ENCODE measurements at regions not wholly inside any gene's neighbourhood (a gene's known extent, or its start where the extent isn't known, plus 50 kb on each side); places are given as distances from the start of the nearest gene placed in this dataset.

- H3K27me3 ChIP-seq (ENCODE audit: insufficient read depth, low read depth, low read length): no peaks in the 10 kb centered on the region
- no peaks in the 10 kb centered on the region for H3K9me3 ChIP-seq (ENCODE audit: low read length)
- H3F3A ChIP-seq (ENCODE audit: insufficient read depth, low read length, poor library complexity, severe bottlenecking): no peaks in the 10 kb centered on the region
- H3K36me3 ChIP-seq (ENCODE audit: insufficient read depth, low read length): no peaks in the 10 kb centered on the region
- TF ChIP-seq EZH2 (IDR thresholded peaks at IDR 0.05; ENCODE audit: borderline replicate concordance, insufficient read depth, low read length, poor library complexity, severe bottlenecking): no peak
- no peak for TF ChIP-seq CTCF (IDR thresholded peaks at IDR 0.05; ENCODE audit: poor library complexity, severe bottlenecking)
- no peak for TF ChIP-seq SMC3 (conservative IDR thresholded peaks at IDR 0.05; ENCODE audit: poor library complexity)
- no peak for TF ChIP-seq TAF1 (IDR thresholded peaks at IDR 0.05; ENCODE audit: low read depth)
- TF ChIP-seq MXI1 (conservative IDR thresholded peaks at IDR 0.05; ENCODE audit: poor library complexity, severe bottlenecking): no peak
- TF ChIP-seq REST (IDR thresholded peaks at IDR 0.05; ENCODE audit: borderline replicate concordance): no peak
- no peak for TF ChIP-seq POLR2AphosphoS5 (IDR thresholded peaks at IDR 0.05)
- no peak for TF ChIP-seq EP300 (conservative IDR thresholded peaks at IDR 0.05; ENCODE audit: poor library complexity, severe bottlenecking)
- TF ChIP-seq RAD21 (conservative IDR thresholded peaks at IDR 0.05): no peak
- H3K79me2 ChIP-seq (replicated peaks; ENCODE audit: insufficient read depth, low read length): no peaks in the 10 kb centered on the region
- H3K4me2 ChIP-seq (ENCODE audit: low read length): no peak overlapping the region
- no peak overlapping the region for H2AFZ ChIP-seq (ENCODE audit: low read depth, low read length)
- H3K4me3 ChIP-seq (ENCODE audit: low read length): no peak overlapping the region
- H3K9ac ChIP-seq (ENCODE audit: low read length): no peak overlapping the region
- H3K9me2 ChIP-seq (ENCODE audit: insufficient read depth, low read length): no peaks in the 10 kb centered on the region
- H4K20me1 ChIP-seq (ENCODE audit: insufficient read depth): no peaks in the 10 kb centered on the region
- H3K27ac ChIP-seq (ENCODE audit: low read length): no peak overlapping the region
Observed at GRCh38 chr5:171578049-171578828, 158.8 kb downstream of the FGF18 start.

- Histone ChIP-seq H3K27me3 (ENCODE audit: insufficient read depth, low read depth, low read length) (no peaks in the 10 kb centered on the region), H2AFZ (ENCODE audit: low read depth, low read length) (no peak overlapping the region), H3K9ac (ENCODE audit: low read length) (no peak overlapping the region), H3K79me2 (replicated peaks; ENCODE audit: insufficient read depth, low read length) (no peaks in the 10 kb centered on the region), H3K9me3 (ENCODE audit: low read length) (no peaks in the 10 kb centered on the region), H3K9me2 (ENCODE audit: insufficient read depth, low read length) (no peaks in the 10 kb centered on the region), H4K20me1 (ENCODE audit: insufficient read depth) (no peaks in the 10 kb centered on the region), H3K27ac (ENCODE audit: low read length) (no peak overlapping the region), H3K4me2 (ENCODE audit: low read length) (no peak overlapping the region), H3K4me3 (ENCODE audit: low read length) (no peak overlapping the region), H3F3A (ENCODE audit: insufficient read depth, low read length, poor library complexity, severe bottlenecking) (no peaks in the 10 kb centered on the region), H3K36me3 (ENCODE audit: insufficient read depth, low read length) (no peaks in the 10 kb centered on the region)
- TF ChIP-seq EZH2 (IDR thresholded peaks at IDR 0.05; ENCODE audit: borderline replicate concordance, insufficient read depth, low read length, poor library complexity, severe bottlenecking) (no peak), CTCF (IDR thresholded peaks at IDR 0.05; ENCODE audit: poor library complexity, severe bottlenecking) (no peak), MXI1 (conservative IDR thresholded peaks at IDR 0.05; ENCODE audit: poor library complexity, severe bottlenecking) (no peak), RAD21 (conservative IDR thresholded peaks at IDR 0.05) (no peak), EP300 (conservative IDR thresholded peaks at IDR 0.05; ENCODE audit: poor library complexity, severe bottlenecking) (no peak), POLR2AphosphoS5 (IDR thresholded peaks at IDR 0.05) (no peak), SMC3 (conservative IDR thresholded peaks at IDR 0.05; ENCODE audit: poor library complexity) (no peak), TAF1 (IDR thresholded peaks at IDR 0.05; ENCODE audit: low read depth) (no peak), REST (IDR thresholded peaks at IDR 0.05; ENCODE audit: borderline replicate concordance) (no peak)
Observed at GRCh38 chr5:171578829-171579491, 159.5 kb downstream of the FGF18 start.

All from neural cell (in vitro differentiated cells).